CD4-positive, alpha-beta T cell treated with Interferon alpha-2 for 1 hour (primary cell): ENCODE measurements at regions not wholly inside any gene's neighbourhood (a gene's known extent, or its start where the extent isn't known, plus 50 kb on each side); places are given as distances from the start of the nearest gene placed in this dataset.

Experiments
- DNase-seq, 2 donors: peaks; one replicate each; pipeline ENCODE4 v3.0.0-alpha.2; 2020 to 2022

DNA sequence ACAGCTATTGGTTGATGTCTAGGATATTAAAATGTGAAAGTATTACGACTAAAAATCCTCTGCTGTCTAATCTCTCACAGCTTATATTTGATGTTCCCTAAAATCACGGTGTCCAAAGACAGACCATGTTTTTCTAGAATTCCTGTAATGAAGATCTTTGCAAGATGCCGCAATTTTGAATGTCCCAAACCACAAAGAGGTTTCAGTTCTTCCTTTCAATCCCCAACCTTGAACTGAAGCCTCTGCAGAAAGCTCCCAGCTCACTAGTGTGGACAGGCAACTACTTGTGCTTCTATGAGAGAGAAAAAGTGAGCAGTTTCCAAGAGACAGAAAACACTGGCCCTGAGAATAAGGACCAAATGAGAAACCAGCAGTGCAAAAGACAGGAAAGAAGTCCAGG, 370.1 kb downstream of the FOXA2 start:
- no peak for DNase-seq

DNA sequence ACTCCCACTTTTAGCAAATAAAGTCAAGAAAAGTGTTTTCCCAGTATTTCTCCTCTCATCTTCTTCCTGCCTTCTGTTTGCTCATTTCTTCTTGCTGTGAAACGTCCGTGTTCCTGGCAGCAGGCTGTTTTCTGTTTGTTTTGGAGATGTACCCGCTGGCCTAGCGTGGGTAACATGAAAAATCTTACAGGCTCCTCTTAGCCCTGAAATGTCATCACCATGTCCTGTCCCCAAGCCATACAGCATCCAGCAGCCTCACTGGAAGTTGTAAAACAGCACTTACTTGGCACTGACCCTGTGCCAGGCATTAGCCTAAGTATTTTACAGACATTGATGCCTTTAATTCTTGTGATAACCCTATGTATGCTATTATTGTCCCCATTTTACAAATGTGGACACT, 371.1 kb downstream of the FOXA2 start:
- no peak for DNase-seq

DNA sequence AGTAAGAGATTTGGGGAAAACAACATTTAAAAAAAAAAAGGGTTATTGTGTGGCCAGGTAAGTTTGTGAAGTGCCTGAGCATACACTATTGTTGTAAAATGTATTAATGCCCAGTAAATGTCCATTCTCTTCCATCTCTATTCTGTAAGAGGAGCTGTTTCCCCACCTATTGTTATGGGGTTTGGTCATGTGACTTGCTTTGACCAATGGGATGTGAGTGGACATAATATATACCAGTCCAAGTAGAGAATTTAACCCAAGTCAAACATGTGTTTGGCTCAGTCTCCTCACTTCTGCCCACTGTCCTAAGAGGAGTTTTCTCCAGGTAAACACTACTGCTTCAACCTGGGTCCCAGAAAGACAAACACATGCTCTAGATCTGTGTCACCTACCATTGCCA, 377.1 kb downstream of the FOXA2 start:
- no peak for DNase-seq

DNA sequence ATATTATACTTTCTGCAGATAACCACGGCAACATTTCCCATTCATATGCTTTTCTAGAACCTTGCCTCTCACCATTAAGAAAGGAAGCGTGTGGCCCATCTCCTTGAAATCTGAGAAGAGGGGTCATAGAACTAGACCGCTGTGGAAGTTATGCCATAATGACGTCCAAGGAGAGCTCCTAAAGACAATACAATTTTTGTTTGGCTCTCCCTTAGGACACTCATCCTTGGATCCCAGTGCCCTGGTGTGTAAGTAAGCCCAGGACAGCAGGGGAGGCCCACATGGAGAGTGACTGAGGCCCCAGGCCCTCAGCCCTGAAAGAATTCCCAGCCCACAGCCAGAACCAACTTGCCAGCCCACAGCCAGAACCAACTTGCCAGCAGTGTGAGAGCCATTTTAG, 379.6 kb downstream of the FOXA2 start:
- DNase-seq, result no peak

DNA sequence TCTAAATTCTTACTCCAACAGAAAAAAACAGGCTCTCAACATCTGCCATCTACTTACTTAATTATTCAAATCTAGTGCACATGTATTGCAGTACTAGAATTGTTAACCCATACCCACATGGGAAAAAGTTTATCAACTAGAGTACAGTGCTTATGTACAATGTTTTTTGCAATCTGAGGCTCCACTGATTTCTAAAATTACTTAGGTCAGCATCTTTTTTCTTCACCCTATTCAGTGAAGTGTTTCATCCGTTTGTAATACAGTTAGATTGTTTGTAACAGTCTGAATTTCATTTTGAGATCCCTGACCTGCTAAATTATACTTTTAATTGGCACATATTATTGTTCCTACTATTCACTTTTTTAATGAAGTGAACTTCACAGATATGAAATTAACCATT, 402.2 kb downstream of the FOXA2 start:
- no peak for DNase-seq

DNA sequence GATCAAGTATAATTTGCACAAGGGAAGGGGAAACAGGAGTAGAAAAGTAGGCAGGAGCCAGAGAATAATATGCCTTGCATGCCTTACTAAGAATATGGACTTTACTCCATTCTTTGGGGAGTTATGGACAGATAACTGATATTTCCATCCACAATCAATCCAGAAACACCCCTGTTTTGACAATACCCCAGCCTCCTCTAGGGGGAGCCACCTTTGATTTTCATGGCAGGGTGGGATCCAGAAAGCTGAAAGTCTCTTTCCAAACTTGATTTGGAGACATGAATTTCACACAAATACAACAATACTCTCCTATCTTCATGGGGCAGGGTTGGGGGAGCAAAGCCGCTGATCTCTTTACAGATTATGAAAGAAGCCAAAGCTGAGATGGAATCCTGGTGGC, 404.1 kb downstream of the FOXA2 start:
- no peak for DNase-seq

DNA sequence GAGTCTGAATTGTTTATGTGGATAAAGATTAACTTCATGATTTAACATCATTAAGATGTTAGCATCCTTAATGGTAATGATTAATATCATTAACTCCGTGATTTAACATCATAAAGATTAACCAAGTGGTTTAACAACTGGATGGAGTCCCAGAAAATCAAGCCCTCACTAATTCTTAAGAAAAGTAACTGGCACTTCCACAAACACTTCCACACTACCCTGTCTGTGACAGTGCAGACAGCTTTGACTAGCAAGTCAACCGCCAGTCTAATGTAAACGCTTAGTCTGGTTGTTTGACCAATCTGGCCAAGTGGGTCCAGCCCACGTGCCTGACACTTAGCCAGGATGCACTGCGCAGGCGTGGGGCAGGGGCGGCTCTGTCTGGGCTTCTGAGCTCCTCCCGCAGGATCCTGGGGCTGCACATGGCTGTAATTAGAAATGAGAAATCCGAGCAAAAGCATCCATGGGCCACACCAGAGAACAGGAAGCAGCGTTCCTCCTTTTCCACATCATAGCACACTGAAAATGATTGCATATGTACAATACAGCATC, 424.2 kb downstream of the FOXA2 start:
- DNase-seq, result no peak

DNA sequence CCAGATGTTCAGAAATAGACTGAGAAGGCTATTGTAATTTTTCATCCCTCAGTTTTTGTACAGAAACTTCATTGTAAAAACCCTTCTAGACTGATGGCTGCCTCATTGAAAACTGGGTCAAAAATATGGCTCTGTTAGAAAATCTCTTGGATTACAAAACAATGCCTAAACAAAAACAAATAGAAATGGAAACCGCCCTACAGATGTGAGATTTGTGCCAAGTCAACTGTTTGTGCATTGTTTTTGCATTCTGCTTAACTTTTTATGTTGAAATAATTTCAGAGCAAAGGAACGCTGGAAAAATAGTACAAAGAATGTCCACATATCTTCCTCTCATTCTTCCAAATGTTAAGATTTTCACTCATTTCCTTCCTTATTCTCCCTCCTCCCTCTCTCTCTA, 425.1 kb downstream of the FOXA2 start:
- no peak for DNase-seq

DNA sequence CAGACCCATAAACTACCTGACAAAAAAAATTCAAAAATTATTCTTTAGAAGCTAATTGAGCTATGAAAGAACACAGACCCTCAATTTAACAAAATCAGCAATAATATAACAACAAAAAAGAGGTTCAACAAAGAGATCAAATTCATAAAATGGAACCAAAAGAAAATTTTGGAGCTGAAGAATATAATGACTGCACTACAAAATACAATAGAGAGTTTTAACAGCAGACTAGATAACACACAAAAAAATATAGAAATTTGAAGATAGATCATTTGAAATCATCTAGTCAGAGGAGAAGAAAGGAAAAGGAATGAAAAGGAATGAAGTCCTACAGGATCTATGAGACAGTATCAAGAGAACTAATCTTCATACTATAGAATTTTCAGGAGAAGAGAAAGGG, 422.1 kb downstream of the PAX1 start:
- no peak for DNase-seq

DNA sequence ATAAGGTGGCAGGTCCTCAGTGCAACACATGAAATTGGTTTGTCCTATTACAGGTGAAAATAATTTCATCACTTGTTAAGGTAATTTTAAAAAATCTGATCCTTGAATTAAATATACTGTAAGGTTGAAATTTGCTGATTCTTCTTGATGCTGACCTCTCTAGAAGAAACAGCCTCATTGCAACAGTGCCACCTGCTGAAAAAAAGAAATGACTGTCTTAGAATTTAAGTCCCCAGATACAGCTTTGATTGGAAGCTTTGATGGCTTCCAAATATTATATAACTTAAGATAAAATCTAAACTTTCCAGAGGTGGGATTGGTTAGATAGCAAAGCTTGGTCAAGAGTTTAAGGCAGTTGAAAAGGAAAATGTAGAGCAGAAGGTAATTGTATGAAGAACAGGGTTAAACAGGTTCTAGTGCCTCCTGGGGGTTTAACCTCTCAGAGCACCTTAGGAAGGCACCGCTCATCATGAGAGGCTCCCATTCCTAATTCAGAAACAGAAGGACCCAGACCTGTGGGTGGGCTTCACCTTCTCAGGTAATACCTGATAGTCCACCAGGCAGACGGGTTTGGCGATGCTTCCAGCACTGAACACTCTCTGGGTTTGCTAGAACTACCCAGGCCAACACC, 401.0 kb downstream of the PAX1 start:
- no peak for DNase-seq

DNA sequence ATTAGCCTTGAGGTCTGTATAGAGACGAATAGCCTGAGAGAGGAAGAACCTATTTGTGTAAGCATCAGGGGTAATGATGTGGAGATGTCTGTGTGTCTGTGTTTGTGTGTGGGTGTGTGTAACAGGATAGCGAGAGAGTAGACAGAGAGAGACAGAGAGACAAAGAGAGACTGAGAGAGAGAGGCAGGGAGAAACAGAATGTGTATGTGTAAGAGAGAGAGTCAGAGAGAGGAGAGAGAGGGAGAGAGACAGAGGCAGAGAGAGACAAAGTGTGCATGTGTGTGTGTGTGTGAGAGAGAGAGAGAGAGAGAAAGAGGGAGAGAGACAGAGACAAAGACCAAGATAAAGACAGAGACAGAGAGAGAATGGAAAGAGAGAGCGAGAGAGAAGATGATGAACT, 396.1 kb downstream of the PAX1 start:
- DNase-seq, result no peak

DNA sequence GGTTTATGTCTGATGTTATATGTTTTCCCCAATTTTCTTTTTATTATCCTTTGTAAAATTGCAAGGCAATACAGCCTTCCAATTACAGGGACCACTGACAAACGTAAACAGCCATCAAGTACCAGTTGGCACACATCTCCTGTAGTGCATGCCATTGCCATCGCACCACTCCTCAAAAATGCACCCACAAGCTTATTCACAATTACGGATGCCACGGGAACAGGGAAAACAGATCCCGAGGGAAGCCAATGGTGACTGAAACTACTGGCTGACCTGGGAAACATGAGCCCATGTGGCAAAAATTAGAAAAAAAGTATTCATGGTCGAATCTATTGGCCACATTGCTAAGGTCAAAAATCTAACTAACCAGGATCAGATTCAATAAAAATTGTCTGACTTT, 395.2 kb downstream of the PAX1 start:
- DNase-seq, result no peak

DNA sequence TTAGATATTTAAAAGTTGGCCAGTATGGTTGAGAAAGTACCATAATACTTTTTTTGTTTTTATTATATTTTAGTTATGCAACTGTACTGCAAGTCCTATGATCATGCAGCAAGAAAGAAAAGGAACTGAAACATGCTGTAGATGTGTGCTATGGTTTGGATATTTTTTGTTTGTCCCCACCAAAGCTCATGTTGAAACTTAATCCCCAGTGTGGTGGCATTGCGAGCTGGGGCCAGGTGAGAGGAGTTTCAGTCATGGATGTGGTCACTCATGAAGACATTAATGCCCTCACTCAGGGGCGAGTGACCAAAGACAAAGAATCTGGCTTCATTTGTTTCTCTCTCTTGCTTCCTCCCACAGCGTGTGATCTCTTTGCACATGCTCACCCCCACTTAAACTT, 393.9 kb downstream of the PAX1 start:
- no peak for DNase-seq

DNA sequence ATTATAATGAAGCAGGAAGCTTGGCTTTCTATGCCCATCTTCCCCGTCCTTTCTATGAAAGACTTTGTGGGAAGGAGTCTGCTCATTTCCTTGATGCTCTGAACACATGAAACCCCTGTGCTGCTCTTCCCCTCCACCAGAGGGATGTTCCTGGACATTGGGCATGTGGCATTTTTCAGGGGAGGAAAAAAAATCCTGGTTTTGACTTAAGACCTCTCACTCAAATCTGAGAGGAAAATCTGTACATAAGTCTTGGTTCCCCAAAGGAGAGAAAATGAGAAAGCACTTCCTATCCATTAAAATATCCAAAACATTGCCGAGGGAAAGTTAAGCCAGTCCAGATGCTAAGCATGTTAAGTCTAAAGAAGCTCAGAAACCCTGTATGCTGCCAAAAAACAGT, 393.0 kb downstream of the PAX1 start:
- DNase-seq, result no peak

DNA sequence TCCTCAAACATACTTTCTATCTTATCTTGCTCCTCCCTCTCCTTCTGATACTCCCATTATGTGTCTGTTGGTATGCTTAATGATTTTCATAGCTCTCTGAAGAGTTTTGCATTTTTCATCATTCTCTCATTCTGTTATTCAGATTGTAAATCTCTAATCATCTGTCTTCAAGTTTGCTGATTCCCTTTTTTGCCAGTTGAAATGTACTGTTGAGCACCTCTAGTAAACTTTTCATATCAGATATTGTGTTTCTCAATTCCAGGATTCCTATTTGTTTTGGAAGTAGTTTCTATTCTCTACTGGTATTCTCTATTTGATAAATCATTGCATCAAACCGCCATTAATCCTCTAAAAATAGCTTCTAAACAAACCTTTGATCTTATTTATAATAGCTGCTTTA, 387.7 kb downstream of the PAX1 start:
- DNase-seq, result no peak

DNA sequence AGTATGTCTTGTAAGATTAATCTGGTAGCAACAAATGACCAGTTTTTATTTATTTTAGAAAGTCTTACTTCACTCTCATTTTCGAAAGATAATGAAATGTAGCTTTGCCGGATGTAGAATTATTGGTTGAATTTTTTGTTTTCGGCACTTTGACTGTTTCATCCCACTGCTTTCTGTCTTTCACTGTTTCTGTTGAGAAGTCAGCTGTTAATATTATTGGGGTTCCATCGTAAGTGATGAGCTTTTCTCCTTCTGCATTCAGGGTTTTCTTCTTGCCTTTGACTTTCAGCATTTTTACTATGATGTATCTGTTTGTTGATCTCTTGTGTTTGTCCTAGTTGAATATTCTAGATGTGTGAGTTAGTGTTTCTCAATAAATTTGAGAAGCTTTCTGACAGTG, 383.4 kb downstream of the PAX1 start:
- DNase-seq, result no peak

DNA sequence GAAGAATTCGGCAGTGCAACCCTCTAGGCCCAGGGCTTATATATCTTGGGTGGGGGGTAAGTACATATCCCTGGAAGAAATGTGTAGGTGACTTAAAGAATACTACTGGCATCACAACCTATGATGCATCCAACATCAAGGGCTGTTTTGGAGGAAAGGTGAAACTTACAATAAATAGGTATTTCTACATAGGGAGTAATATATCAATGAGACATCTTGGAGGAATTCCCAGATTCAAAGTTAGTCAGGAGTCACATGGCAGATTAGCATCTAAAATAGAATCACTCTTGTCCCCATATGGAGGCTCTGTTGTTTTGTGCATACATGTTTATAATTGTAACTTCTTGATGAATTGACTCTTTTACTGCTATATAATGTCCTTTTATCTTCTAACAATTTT, 375.5 kb downstream of the PAX1 start:
- no peak for DNase-seq

DNA sequence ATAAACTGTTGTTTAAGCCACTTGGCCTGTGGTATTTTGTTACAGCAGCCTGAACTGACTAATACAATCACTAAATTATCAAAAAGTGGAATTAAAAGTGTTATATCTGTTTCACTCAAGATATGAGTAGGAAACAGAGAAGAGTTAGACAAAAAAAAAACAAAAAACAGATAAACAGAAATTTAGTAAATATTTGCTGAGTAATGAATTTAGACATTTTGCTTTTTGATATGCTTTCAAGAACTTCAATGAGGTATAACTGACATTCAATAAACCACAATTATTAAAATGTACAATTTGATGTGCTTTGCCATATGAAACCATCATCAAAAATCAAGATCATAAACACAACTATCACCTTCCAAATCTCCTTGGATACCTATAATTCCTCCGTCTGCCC, 369.2 kb downstream of the PAX1 start:
- no peak for DNase-seq

DNA sequence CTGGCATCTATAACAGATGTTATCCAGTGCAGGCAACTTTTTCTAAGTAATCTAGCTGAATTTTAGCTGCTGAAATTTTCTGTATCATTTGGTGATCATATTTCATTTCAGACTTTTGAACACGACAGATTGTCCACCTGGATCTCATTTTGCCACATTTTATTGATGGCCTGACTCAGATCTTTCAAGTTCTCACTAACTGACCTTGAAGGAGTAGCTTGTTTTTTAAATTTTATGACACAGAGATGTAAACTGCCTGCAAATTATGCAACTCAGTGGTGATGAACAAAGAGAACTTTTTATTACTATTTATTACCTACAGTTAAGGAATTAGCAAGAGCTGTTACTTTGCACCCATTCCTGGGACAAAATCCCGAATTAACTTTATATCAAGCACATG, 366.4 kb downstream of the PAX1 start:
- DNase-seq, result no peak

DNA sequence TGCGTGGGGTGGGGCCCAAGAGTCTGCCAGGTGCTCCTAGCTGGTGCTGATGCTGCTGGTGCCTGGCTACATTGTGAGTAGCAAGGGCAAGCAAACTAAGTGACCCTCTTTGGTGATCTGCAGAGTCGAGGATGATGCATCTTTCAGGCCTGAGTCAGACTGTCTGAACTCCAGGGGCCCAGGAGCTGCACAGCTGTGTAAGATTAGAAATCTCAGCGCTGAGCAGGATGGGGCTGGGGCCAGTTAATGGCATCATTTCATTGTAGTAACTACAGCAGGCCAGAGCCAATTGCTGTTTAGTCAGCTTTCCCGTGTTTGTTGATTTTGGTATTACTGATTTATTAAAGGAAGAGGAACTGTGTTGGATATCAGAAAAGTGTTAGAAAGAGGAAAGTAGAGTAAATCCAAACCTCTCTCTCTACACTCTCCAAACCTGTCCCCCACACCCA, 365.2 kb downstream of the PAX1 start:
- DNase-seq, result no peak

DNA sequence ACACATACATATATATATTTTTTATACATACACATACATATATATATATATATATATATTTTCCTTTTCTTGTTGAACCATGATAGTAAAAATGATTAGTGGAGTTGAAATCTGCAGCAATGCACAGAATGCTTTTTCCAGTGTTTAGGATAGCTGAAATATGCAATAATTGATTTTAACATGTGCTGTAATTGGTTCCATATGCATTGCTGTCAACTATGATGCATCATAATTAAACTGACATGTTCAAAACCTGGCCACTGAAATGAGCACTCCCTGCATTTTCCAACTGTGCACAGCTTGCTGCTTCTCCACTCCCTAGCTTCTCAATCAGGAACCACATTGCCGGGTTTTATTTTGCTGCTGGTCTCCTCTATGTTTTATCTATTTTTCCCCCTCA, 358.3 kb downstream of the PAX1 start:
- DNase-seq, result no peak

DNA sequence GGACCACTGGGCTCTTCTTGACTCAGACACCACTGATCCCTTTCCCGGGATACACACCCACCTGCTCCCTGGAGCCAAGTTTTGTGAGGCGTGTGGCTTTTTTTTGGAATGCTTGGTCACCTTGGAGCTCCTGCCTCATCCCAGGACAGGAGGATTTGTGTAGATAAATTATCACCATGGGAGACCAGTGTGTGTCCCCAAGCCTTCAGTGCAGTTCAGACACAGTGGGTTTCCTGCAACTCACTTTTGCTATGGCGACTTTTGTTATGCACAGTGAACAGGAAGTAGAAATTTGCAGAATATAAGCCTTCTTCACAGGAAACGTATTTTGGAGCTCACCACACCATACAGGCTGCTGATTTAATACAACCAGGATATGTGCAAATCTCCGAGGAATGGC, 357.4 kb downstream of the PAX1 start:
- no peak for DNase-seq

DNA sequence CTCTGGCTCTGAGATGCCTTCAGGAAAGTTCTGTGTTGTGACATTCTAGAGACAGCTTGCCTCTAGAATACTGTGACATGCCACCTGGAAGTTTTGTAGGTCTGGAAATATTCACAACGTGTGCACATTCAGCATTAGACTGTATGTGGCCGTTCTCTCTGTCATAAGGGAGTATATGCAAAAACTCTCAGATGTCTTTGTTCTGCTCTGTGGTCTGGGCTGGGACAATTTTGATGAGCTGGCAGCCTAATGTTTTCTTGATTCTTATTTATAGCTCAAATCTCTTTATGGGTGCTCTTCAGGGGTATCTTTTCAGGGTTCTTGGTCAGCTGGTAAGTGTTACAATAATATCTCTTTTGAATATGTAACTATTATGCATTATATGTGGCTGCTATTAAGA, 355.1 kb downstream of the PAX1 start:
- DNase-seq, result no peak

DNA sequence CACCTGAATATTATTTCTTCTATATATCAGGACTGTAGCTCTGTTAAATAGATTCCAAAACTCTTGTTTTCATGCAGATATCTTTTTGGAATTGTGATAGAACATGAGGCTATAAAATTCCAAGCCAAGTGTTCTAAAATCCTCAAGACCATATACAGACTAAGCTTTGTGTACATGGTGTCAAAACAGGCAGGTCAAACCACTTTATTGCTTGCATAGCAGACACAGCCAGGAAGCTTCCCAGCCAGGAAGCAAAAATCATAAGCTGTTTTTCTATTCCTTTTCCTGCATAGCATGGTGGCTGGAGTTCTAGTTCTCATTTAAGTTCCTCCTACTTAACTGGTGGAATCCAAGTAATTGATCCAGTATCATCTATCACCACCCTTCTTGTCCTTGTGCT, 353.3 kb downstream of the PAX1 start:
- DNase-seq, result no peak

DNA sequence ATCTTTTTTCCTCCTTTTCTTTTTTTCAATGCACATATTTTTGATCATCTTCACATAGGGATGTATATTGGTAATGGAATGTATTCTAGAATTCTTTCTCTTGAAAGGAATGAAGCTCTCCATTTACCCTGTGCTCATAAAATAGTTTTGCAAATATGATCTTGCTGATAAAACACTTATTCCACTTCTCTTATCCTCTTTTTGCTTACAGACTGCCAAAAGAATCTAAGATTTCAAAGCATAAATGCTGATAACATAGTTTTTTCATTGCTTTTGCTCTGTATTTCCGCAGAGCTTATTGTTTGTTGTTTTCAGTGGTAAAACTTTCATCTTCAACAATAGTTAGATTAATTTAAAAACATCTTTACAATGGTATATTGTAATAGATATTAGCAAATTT, 350.5 kb downstream of the PAX1 start:
- DNase-seq, result no peak
